ENCODE measurements at regions not wholly inside any gene's neighbourhood (a gene's known extent, or its start where the extent isn't known, plus 50 kb on each side); places are given as distances from the start of the nearest gene placed in this dataset.

- Histone ChIP-seq H3K27me3 (no peaks in the 10 kb centered on the region), H3K36me3 (no peaks in the 10 kb centered on the region), H3K4me3 (no peak overlapping the region), H3K27ac (no peak overlapping the region), H3K9me3 (no peaks in the 10 kb centered on the region), H3K4me1 (no peaks in the 10 kb centered on the region)
- no peak for DNase-seq
- no peak for TF ChIP-seq CTCF (IDR thresholded peaks at IDR 0.05)
- TF ChIP-seq POLR2A (IDR thresholded peaks at IDR 0.05): no peak
These were observed 548.1 kb upstream of the INTU start for GRCh38 chr4:127084666-127085065.

DNA sequence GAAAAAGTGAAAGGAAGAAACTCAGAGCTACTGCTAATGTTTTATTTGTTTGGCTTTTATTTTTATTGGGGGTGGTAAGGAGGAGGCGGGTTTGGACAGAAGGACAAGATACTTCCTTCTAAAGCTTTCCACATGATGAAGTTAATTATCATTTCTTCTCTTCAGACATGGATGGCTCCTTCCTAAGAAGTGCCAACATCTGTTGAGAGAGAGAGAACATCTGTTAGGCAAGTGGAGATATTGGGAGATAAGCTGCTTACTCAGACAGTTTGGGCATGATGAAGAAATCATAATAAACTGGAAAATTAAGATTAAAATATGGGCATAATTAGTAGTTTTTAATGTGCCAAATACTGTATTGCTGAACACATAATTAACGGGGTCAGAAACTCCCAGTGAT, 535.7 kb upstream of the INTU start:
- Histone ChIP-seq H3K27me3 (no peaks in the 10 kb centered on the region), H3K36me3 (no peaks in the 10 kb centered on the region), H3K27ac (no peak overlapping the region), H3K9me3 (no peaks in the 10 kb centered on the region), H3K4me3 (no peak overlapping the region), H3K4me1 (no peaks in the 10 kb centered on the region)
- DNase-seq: no peak
- no peak for TF ChIP-seq POLR2A (IDR thresholded peaks at IDR 0.05)
- TF ChIP-seq CTCF (IDR thresholded peaks at IDR 0.05): no peak

DNA sequence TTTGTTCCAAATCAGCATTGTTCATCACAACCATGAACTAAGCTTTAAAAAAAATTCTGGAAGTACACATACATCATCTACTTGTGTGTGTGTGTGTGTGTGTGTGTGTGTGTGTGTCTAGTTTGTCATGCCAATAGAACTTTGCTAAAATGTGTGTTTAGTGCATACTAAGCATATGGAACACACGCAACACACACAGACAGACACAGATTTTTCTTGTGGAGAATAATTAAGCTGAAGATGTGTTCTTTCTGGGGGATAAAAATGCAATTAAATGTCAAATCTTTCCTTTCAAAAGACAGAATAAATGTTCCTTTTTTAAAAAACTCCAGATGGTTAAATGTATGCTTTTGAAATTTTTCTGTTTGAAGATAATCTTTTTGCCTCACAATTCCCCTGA, 530.4 kb upstream of the INTU start:
- TF ChIP-seq CTCF (IDR thresholded peaks at IDR 0.05): no peak
- TF ChIP-seq POLR2A (IDR thresholded peaks at IDR 0.05): no peak
- Histone ChIP-seq H3K9me3 (no peaks in the 10 kb centered on the region), H3K4me1 (no peaks in the 10 kb centered on the region), H3K36me3 (no peaks in the 10 kb centered on the region), H3K27ac (no peak overlapping the region), H3K4me3 (no peak overlapping the region), H3K27me3 (no peaks in the 10 kb centered on the region)
- DNase-seq: no peak

DNA sequence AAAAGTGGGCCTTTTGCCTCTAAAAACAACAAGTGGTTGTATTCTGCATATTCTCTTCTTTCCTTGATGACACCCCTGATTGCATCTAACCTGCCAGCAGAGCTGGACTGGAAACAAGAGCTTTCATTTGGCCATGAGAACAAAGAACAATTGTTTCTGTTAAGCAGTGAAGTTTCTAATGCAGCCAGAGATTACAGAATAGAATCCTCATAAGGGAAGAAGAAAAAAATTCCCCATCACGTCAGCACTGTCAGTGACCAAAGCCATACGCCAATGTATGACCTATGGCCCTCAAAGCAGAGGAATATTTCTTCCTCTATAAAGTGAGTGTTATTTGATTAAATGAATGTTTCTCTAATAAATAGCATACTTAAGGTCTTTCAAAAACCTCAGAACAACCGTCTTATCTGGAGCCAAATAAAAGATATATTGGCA, 529.1 kb upstream of the INTU start:
- Histone ChIP-seq H3K9me3 (no peaks in the 10 kb centered on the region), H3K27me3 (no peaks in the 10 kb centered on the region), H3K4me1 (no peaks in the 10 kb centered on the region), H3K4me3 (no peak overlapping the region), H3K36me3 (no peaks in the 10 kb centered on the region), H3K27ac (no peak overlapping the region)
- no peak for DNase-seq
- TF ChIP-seq POLR2A (IDR thresholded peaks at IDR 0.05) (no peak), CTCF (IDR thresholded peaks at IDR 0.05) (no peak)

- Histone ChIP-seq H3K27me3 (no peaks in the 10 kb centered on the region), H3K4me3 (no peak overlapping the region), H3K36me3 (no peaks in the 10 kb centered on the region), H3K4me1 (no peaks in the 10 kb centered on the region), H3K27ac (no peak overlapping the region), H3K9me3 (peaks cover 0 to 3% (median 0%) of the 10 kb centered on the region in 4 donors)
- TF ChIP-seq POLR2A (IDR thresholded peaks at IDR 0.05) (no peak), CTCF (IDR thresholded peaks at IDR 0.05) (no peak)
- no peak for DNase-seq
These were observed 518.9 kb upstream of the INTU start for GRCh38 chr4:127113844-127114362.

GRCh38 chr4:127118681-127119080, 514.1 kb upstream of the INTU start:
- Histone ChIP-seq H3K9me3 (peaks cover 0 to 2% (median 0%) of the 10 kb centered on the region in 4 donors), H3K4me1 (no peaks in the 10 kb centered on the region), H3K36me3 (no peaks in the 10 kb centered on the region), H3K27me3 (no peaks in the 10 kb centered on the region), H3K27ac (no peak overlapping the region), H3K4me3 (no peak overlapping the region)
- DNase-seq: no peak
- no peak for TF ChIP-seq POLR2A (IDR thresholded peaks at IDR 0.05)
- TF ChIP-seq CTCF (IDR thresholded peaks at IDR 0.05): no peak

Data from Peyer's patch (tissue), 4 donors.